ENCODE measurements at regions not wholly inside any gene's neighbourhood (a gene's known extent, or its start where the extent isn't known, plus 50 kb on each side); places are given as distances from the start of the nearest gene placed in this dataset.

DNA sequence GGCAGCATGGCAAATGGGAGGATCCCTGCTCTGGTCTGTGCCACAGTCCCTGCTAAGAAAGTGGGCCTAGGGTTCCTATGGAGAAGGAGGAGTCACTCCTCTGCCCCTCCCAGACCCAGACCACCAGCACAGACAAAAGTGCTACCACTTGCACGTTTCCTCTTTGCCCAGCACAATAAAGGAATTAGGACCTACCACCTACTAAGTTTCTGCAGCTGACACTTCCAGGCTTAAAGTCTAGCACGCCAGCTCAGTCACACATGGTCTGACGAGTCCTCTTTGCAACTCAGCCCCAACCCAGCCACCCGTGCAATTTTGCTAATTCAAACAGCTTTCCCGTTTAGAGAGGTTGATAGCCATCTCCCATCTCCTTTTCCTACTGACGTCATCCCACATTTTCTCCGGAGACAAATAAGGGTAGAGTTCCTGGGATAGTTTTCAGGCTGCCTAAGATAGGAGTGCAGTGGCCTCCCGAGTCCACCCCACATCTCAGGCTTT, 66.2 kb upstream of the PTGR2 start:
- no peaks in the 10 kb centered on the region for H3K9me3 Mint-ChIP-seq
- peaks cover 66% of the 10 kb centered on the region for H3K4me1 Mint-ChIP-seq
- H3K27ac Mint-ChIP-seq: peak overlapping the region; percentile 89
- peaks cover 2% of the 10 kb centered on the region for H3K36me3 Mint-ChIP-seq (ENCODE audit: low read depth)
- ChIA-PET POLR2A (interaction anchor here (0.6 to 8.0 kb wide), 11 partner anchors 13 to 207 kb away, joined by 3 to 346 read pairs (median 8); partner anchors contain the start of genes PNMA1 and ZNF410), CTCF (interaction anchor here (0.8 to 4.5 kb wide), 11 partner anchors 8 to 57 kb away, joined by 3 to 32 read pairs (median 6); a partner anchor contains a TSS)
- DNase-seq (no peak), ATAC-seq (ENCODE audit: low read depth) (peak; percentile 31)
- no peaks in the 10 kb centered on the region for H3K27me3 Mint-ChIP-seq
- TF ChIP-seq, protein P1, sequence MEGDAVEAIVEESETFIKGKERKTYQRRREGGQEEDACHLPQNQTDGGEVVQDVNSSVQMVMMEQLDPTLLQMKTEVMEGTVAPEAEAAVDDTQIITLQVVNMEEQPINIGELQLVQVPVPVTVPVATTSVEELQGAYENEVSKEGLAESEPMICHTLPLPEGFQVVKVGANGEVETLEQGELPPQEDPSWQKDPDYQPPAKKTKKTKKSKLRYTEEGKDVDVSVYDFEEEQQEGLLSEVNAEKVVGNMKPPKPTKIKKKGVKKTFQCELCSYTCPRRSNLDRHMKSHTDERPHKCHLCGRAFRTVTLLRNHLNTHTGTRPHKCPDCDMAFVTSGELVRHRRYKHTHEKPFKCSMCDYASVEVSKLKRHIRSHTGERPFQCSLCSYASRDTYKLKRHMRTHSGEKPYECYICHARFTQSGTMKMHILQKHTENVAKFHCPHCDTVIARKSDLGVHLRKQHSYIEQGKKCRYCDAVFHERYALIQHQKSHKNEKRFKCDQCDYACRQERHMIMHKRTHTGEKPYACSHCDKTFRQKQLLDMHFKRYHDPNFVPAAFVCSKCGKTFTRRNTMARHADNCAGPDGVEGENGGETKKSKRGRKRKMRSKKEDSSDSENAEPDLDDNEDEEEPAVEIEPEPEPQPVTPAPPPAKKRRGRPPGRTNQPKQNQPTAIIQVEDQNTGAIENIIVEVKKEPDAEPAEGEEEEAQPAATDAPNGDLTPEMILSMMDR (IDR thresholded peaks at IDR 0.05): no peak
- intact Hi-C loops (cut with micrococcal nuclease): loop anchor here (1.0 kb wide), 1 partner anchor 40 kb away; no protein-coding TSS in a partner anchor
- peak overlapping the region; percentile 93 for H3K4me3 Mint-ChIP-seq

DNA sequence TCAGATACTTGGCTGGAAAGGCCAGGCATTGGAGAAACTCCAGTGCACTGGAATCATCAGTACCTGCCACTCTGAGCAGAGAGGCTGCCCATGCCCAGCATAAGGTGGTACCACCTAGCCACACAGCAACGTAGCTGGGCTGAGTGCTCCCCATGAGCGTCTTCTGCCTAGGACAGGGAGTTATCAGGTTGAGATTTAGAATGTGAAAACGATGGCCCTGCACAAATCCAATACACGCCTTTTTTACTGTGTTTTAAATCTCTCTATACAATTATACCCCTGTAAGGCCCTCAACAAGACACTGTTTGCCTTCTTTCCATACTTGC, 66.7 kb upstream of the PTGR2 start:
- peaks cover 70% of the 10 kb centered on the region for H3K4me1 Mint-ChIP-seq
- ATAC-seq (ENCODE audit: low read depth) (no peak), DNase-seq (no peak)
- peak overlapping the region; percentile 89 for H3K27ac Mint-ChIP-seq
- peaks cover 4% of the 10 kb centered on the region for H3K36me3 Mint-ChIP-seq (ENCODE audit: low read depth)
- POLR2A ChIA-PET: interaction anchor here (1.2 to 8.0 kb wide), 10 partner anchors 12 to 101 kb away, joined by 3 to 346 read pairs (median 8); partner anchors contain the start of genes PNMA1 and ZNF410
- H3K27me3 Mint-ChIP-seq: no peaks in the 10 kb centered on the region
- CTCF ChIA-PET: interaction anchor here (1.1 to 4.5 kb wide), 8 partner anchors 9 to 56 kb away, joined by 4 to 32 read pairs (median 8); a partner anchor contains a TSS
- TF ChIP-seq, protein P1 (IDR thresholded peaks at IDR 0.05): no peak
- no peaks in the 10 kb centered on the region for H3K9me3 Mint-ChIP-seq
- H3K4me3 Mint-ChIP-seq: peak overlapping the region; percentile 93
- intact Hi-C loops (cut with micrococcal nuclease): loop anchor here (1.0 kb wide), 1 partner anchor 40 kb away; no protein-coding TSS in a partner anchor

DNA sequence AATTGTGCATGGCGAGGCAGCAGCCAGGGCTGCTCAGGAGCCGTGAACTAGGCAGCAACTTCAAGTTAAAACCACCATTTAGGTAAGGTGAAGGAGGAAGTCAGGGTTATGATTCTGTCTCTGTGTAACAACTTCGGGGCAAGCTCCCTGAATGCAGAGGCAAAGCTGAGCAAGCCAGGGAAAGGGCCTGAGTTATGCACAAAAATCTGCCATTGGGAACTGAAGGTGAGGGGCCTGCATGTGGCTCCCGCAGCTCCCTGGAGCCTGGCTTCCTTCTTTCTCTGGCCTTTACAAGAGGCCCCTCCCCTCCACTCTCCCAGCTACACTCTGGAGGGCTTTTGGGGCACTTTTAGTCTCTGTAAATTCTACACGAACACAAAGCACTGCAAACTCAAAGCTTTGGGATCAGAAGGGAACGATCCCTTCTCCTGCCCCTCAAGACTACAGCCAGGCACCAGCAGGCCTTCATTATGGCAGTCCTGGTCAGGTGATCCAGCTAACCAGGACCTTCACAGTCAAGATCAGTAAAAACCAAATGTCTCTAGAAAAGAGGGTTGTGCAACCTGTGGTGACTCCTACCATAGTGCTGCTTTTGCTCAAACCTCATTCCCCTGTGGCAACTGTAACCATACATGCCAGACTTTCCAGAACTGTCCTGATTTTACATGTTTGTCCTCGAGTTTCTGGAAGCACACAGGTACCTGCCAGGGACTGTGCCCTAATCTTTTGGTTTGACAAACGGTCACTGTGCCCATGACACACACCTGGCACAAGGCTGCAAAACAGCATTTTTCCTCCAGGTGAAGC, 67.2 kb upstream of the PTGR2 start:
- ChIA-PET POLR2A (interaction anchor here (0.6 to 8.0 kb wide), 7 partner anchors 12 to 56 kb away, joined by 3 to 346 read pairs (median 4); a partner anchor contains a TSS), CTCF (interaction anchor here (0.8 to 3.0 kb wide), 5 partner anchors 9 to 33 kb away, joined by 3 to 15 read pairs (median 6); no protein-coding TSS in a partner anchor)
- Mint-ChIP-seq H3K27me3 (no peaks in the 10 kb centered on the region), H3K9me3 (no peaks in the 10 kb centered on the region), H3K4me3 (peak overlapping the region; percentile 44), H3K36me3 (ENCODE audit: low read depth) (peaks cover 4% of the 10 kb centered on the region), H3K27ac (peak overlapping the region; percentile 89), H3K4me1 (peaks cover 70% of the 10 kb centered on the region)
- intact Hi-C loops (cut with micrococcal nuclease): no loop called here
- DNase-seq (no peak), ATAC-seq (ENCODE audit: low read depth) (no peak)
- TF ChIP-seq, protein P1 (IDR thresholded peaks at IDR 0.05): no peak

DNA sequence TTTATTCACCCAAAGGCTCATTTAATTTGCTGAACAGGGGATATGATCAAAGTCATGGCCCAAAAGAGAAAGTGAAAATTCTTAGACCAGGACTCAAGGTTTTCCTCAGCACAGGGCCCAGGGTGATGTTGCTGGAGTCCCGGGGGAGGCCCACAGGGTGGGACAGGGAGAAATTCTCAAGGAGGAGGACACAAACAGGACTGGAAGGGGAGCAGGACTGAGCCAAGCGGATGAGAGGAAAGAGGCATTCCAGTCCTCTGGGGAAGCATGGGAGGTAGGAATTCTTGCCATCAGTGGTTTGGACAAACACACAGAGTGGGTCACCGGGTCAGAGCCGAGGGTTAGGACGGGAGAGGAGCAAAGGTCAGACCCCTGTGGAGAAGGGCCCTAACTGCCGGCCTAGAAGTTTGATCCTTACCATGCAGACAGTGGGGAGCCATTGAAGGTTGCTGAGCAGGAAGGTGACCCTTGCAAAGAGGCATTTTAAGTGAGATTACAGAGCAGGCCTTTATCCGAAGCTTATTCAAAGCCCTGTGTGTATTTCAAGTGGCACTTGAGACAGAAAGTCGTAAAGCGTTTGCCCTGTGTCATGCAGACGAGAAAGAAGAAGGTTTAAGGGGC, 68.4 kb upstream of the PTGR2 start:
- Mint-ChIP-seq H3K4me1 (peaks cover 67% of the 10 kb centered on the region), H3K27me3 (no peaks in the 10 kb centered on the region), H3K9me3 (no peaks in the 10 kb centered on the region), H3K4me3 (peak overlapping the region; percentile 70), H3K27ac (peak overlapping the region; percentile 89), H3K36me3 (ENCODE audit: low read depth) (peaks cover 4% of the 10 kb centered on the region)
- no peak for ATAC-seq (ENCODE audit: low read depth)
- no peak for DNase-seq
- intact Hi-C loops (cut with micrococcal nuclease): no loop called here
- TF ChIP-seq, protein P1 (IDR thresholded peaks at IDR 0.05): no peak
- ChIA-PET POLR2A (interaction anchor here (1.3 to 8.0 kb wide), 3 partner anchors 10 to 27 kb away, joined by 4 to 346 read pairs (median 123); a partner anchor contains a TSS), CTCF (interaction anchor here (0.8 to 3.0 kb wide), 2 partner anchors 12 to 30 kb away, joined by 3 to 15 read pairs; no protein-coding TSS in a partner anchor)
